Vagina (tissue), 2 donors: ENCODE measurements at regions not wholly inside any gene's neighbourhood (a gene's known extent, or its start where the extent isn't known, plus 50 kb on each side); places are given as distances from the start of the nearest gene placed in this dataset.

Experiments used
- POLR2AphosphoS5 ChIP-seq, 2 donors: sonication (generic); formaldehyde crosslinking; IDR thresholded peaks; one replicate each; pipeline ENCODE4 v1.9.0; 2017; ENCODE audit warnings: antibody characterized with exemption in 2 of 2, mild to moderate bottlenecking in 2 of 2, low read depth in 1 of 2; ENCODE audit not compliant: insufficient read depth in 1 of 2
- TF ChIP-seq, protein P1 (sequence below), 3 experiments: fragments of 450-650 bp in 2 of 3; fragments of 200-600 bp in 1 of 3; sonication (generic) in 1 of 3; IDR thresholded peaks; one replicate each; pipeline ENCODE4 v1.5.1; 2017 to 2019; ENCODE audit warnings: antibody characterized with exemption in 3 of 3, mild to moderate bottlenecking in 2 of 3, moderate library complexity in 2 of 3

DNA sequence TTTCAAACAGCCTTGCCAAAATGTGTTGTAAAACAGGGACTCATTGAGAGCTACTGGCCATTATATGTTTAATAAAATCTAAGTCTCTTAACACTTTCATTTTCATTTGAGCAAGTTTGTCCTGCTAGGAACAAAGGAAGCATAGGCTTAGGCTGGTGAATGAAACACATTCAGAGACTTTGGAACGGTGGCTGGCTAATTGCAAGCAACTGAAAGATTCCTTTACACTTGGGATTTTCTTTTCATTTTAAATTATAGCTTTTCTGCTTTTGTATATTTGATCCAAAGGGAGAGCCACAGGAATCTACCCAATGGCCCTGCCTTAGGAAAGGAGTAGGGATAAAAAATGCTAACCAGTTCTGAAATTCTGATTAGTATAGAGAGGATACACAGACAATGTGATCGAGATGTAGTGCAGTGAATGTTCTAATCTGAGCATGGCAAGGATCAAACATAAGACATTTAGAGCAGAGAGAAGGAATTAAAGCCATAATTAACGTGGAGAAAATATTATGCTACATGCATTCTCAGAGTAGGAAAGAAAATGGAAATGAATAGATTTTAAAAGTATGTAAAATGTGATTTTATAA is 911.4 kb upstream of the SLC39A10 start:
- TF ChIP-seq, protein P1, sequence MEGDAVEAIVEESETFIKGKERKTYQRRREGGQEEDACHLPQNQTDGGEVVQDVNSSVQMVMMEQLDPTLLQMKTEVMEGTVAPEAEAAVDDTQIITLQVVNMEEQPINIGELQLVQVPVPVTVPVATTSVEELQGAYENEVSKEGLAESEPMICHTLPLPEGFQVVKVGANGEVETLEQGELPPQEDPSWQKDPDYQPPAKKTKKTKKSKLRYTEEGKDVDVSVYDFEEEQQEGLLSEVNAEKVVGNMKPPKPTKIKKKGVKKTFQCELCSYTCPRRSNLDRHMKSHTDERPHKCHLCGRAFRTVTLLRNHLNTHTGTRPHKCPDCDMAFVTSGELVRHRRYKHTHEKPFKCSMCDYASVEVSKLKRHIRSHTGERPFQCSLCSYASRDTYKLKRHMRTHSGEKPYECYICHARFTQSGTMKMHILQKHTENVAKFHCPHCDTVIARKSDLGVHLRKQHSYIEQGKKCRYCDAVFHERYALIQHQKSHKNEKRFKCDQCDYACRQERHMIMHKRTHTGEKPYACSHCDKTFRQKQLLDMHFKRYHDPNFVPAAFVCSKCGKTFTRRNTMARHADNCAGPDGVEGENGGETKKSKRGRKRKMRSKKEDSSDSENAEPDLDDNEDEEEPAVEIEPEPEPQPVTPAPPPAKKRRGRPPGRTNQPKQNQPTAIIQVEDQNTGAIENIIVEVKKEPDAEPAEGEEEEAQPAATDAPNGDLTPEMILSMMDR (IDR thresholded peaks at IDR 0.05) = no peak
- no peak for TF ChIP-seq POLR2AphosphoS5 (IDR thresholded peaks at IDR 0.05; ENCODE audit: insufficient read depth in 1 of 2, low read depth in 1 of 2)
